ENCODE measurements at regions not wholly inside any gene's neighbourhood (a gene's known extent, or its start where the extent isn't known, plus 50 kb on each side); places are given as distances from the start of the nearest gene placed in this dataset.

- CTCF ChIA-PET, result interaction anchor here (0.7 kb wide), 3 partner anchors 41 to 285 kb away, joined by 3 to 6 read pairs (median 5); no protein-coding TSS in a partner anchor
- Mint-ChIP-seq H3K4me3 (no peak overlapping the region), H3K4me1 (no peaks in the 10 kb centered on the region), H3K27ac (no peak overlapping the region), H3K27me3 (peaks cover 9 to 13% of the 10 kb centered on the region in 2 donors), H3K9me3 (no peaks in the 10 kb centered on the region), H3K36me3 (no peaks in the 10 kb centered on the region)
- Histone ChIP-seq H3K4me3 (ENCODE audit: control insufficient read depth in 1 of 2, extremely low read depth in 1 of 2, low read length in 1 of 2) (no peak overlapping the region), H3K27ac (ENCODE audit: low read length) (no peak overlapping the region), H3K36me3 (ENCODE audit: control insufficient read depth in 2 of 2, extremely low read depth in 1 of 2, insufficient read depth in 1 of 2, low read length in 1 of 2) (no peaks in the 10 kb centered on the region), H3K27me3 (replicated peaks in 1 of 2; ENCODE audit: control insufficient read depth in 2 of 2, extremely low read depth in 1 of 2, insufficient read depth in 2 of 2, low read length in 1 of 2) (no peaks in the 10 kb centered on the region), H3K9me3 (no peaks in the 10 kb centered on the region), H3K4me1 (ENCODE audit: control insufficient read depth in 1 of 2, extremely low read depth in 1 of 2, insufficient read depth in 2 of 2, low read length in 2 of 2) (no peaks in the 10 kb centered on the region)
- POLR2A ChIA-PET, result interaction anchor here in 1 of 2 donors (0.6 kb wide), 1 partner anchor 105 kb away, joined by 4 read pairs; no protein-coding TSS in a partner anchor
- no peak for ATAC-seq (replicated peaks in 1 of 4)
- no CpG with 5 or more reads among the region's 1 CpG for WGBS (ENCODE audit: insufficient coverage)
- DNase-seq, result no peak
Observed at GRCh38 chr1:197850918-197851317, 51.5 kb upstream of the C1orf53 start.

DNA sequence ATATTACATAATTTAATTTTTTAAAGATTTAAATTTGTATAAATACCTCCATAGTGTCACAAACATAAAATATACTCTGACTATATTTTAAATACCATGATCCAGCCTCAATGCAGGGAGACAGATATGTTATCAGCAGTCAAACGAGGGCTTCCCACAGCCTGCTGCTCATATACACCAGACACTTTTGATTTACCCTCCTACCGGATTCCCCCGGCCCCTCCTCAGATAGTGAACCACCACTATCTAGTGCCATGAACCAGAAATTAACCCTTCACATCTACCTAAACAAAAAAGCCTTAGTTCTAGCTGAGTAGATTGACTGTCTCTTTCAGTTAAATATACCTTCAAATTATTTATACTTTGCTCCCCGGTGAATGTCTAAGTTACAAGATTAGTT, 52.4 kb upstream of the C1orf53 start:
- Mint-ChIP-seq H3K36me3 (no peaks in the 10 kb centered on the region), H3K9me3 (no peaks in the 10 kb centered on the region), H3K27ac (no peak overlapping the region), H3K4me3 (no peak overlapping the region), H3K4me1 (no peaks in the 10 kb centered on the region), H3K27me3 (peaks cover 9 to 13% of the 10 kb centered on the region in 2 donors)
- Histone ChIP-seq H3K27ac (ENCODE audit: low read length) (no peak overlapping the region), H3K4me3 (ENCODE audit: control insufficient read depth in 1 of 2, extremely low read depth in 1 of 2, low read length in 1 of 2) (no peak overlapping the region), H3K36me3 (ENCODE audit: control insufficient read depth in 2 of 2, extremely low read depth in 1 of 2, insufficient read depth in 1 of 2, low read length in 1 of 2) (no peaks in the 10 kb centered on the region), H3K27me3 (replicated peaks in 1 of 2; ENCODE audit: control insufficient read depth in 2 of 2, extremely low read depth in 1 of 2, insufficient read depth in 2 of 2, low read length in 1 of 2) (no peaks in the 10 kb centered on the region), H3K9me3 (no peaks in the 10 kb centered on the region), H3K4me1 (ENCODE audit: control insufficient read depth in 1 of 2, extremely low read depth in 1 of 2, insufficient read depth in 2 of 2, low read length in 2 of 2) (no peaks in the 10 kb centered on the region)
- 79% methylated on average over 2 of the region's 4 CpGs for WGBS (ENCODE audit: insufficient coverage)
- DNase-seq (no peak), ATAC-seq (replicated peaks in 1 of 4) (no peak)
- POLR2A ChIA-PET, result no interaction called here
- CTCF ChIA-PET, result interaction anchor here (0.7 kb wide), 3 partner anchors 42 to 284 kb away, joined by 3 to 6 read pairs (median 5); no protein-coding TSS in a partner anchor

DNA sequence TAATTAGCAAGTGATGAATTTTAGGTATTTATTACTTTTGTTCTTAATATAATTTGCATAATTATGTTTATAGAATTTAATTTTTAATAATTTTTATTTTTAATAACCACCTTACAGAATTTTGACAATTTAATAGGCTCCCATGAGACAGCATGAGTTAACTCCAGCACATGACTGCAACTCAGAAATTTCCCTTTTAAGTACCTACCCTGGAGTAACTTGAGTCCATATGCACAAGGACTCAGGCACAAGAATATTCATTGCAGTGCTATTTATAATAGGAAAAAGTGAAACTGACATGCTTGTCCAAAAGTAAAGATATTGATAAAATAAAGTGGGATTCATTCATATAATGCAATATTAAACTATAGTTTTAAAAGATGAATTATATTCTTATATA, 54.1 kb upstream of the C1orf53 start:
- Histone ChIP-seq H3K36me3 (ENCODE audit: control insufficient read depth in 2 of 2, extremely low read depth in 1 of 2, insufficient read depth in 1 of 2, low read length in 1 of 2) (no peaks in the 10 kb centered on the region), H3K27ac (ENCODE audit: low read length) (no peak overlapping the region), H3K4me1 (ENCODE audit: control insufficient read depth in 1 of 2, extremely low read depth in 1 of 2, insufficient read depth in 2 of 2, low read length in 2 of 2) (no peaks in the 10 kb centered on the region), H3K9me3 (no peaks in the 10 kb centered on the region), H3K4me3 (ENCODE audit: control insufficient read depth in 1 of 2, extremely low read depth in 1 of 2, low read length in 1 of 2) (no peak overlapping the region), H3K27me3 (replicated peaks in 1 of 2; ENCODE audit: control insufficient read depth in 2 of 2, extremely low read depth in 1 of 2, insufficient read depth in 2 of 2, low read length in 1 of 2) (no peaks in the 10 kb centered on the region)
- Mint-ChIP-seq H3K9me3 (no peaks in the 10 kb centered on the region), H3K27ac (no peak overlapping the region), H3K36me3 (no peaks in the 10 kb centered on the region), H3K4me1 (no peaks in the 10 kb centered on the region), H3K27me3 (peaks cover 9 to 13% of the 10 kb centered on the region in 2 donors), H3K4me3 (no peak overlapping the region)
- ChIA-PET POLR2A (no interaction called here), CTCF (no interaction called here)
- ATAC-seq (replicated peaks in 1 of 4), result no peak
- DNase-seq, result no peak

GRCh38 chr1:197845886-197846285, 56.5 kb upstream of the C1orf53 start:
- Mint-ChIP-seq H3K27ac (no peak overlapping the region), H3K4me3 (no peak overlapping the region), H3K27me3 (peaks cover 4 to 14% of the 10 kb centered on the region in 2 donors), H3K9me3 (no peaks in the 10 kb centered on the region), H3K4me1 (no peaks in the 10 kb centered on the region), H3K36me3 (no peaks in the 10 kb centered on the region)
- ATAC-seq (replicated peaks in 1 of 4) (no peak), DNase-seq (no peak)
- Histone ChIP-seq H3K4me3 (ENCODE audit: control insufficient read depth in 1 of 2, extremely low read depth in 1 of 2, low read length in 1 of 2) (no peak overlapping the region), H3K27me3 (replicated peaks in 1 of 2; ENCODE audit: control insufficient read depth in 2 of 2, extremely low read depth in 1 of 2, insufficient read depth in 2 of 2, low read length in 1 of 2) (no peaks in the 10 kb centered on the region), H3K36me3 (ENCODE audit: control insufficient read depth in 2 of 2, extremely low read depth in 1 of 2, insufficient read depth in 1 of 2, low read length in 1 of 2) (no peaks in the 10 kb centered on the region), H3K4me1 (ENCODE audit: control insufficient read depth in 1 of 2, extremely low read depth in 1 of 2, insufficient read depth in 2 of 2, low read length in 2 of 2) (no peaks in the 10 kb centered on the region), H3K9me3 (no peaks in the 10 kb centered on the region), H3K27ac (ENCODE audit: low read length) (no peak overlapping the region)
- POLR2A ChIA-PET, result no interaction called here
- WGBS (ENCODE audit: insufficient coverage), result no CpG with 5 or more reads among the region's 1 CpG
- CTCF ChIA-PET, result no interaction called here

- ATAC-seq (replicated peaks in 1 of 4) (no peak), DNase-seq (no peak)
- no peaks in the 10 kb centered on the region for H3K36me3 Mint-ChIP-seq
- no peaks in the 10 kb centered on the region for H3K9me3 ChIP-seq
- H3K27ac Mint-ChIP-seq, result no peak overlapping the region
- H3K36me3 ChIP-seq (ENCODE audit: control insufficient read depth in 2 of 2, extremely low read depth in 1 of 2, insufficient read depth in 1 of 2, low read length in 1 of 2), result no peaks in the 10 kb centered on the region
- H3K4me1 Mint-ChIP-seq, result no peaks in the 10 kb centered on the region
- no peak overlapping the region for H3K27ac ChIP-seq (ENCODE audit: low read length)
- H3K27me3 Mint-ChIP-seq, result peaks cover 0 to 9% of the 10 kb centered on the region in 2 donors
- H3K4me3 ChIP-seq (ENCODE audit: control insufficient read depth in 1 of 2, extremely low read depth in 1 of 2, low read length in 1 of 2), result no peak overlapping the region
- H3K4me1 ChIP-seq (ENCODE audit: control insufficient read depth in 1 of 2, extremely low read depth in 1 of 2, insufficient read depth in 2 of 2, low read length in 2 of 2), result no peaks in the 10 kb centered on the region
- CTCF ChIA-PET, result no interaction called here
- H3K4me3 Mint-ChIP-seq, result no peak overlapping the region
- WGBS (ENCODE audit: insufficient coverage), result no CpG with 5 or more reads among the region's 3 CpGs
- H3K27me3 ChIP-seq (replicated peaks in 1 of 2; ENCODE audit: control insufficient read depth in 2 of 2, extremely low read depth in 1 of 2, insufficient read depth in 2 of 2, low read length in 1 of 2), result no peaks in the 10 kb centered on the region
- POLR2A ChIA-PET, result no interaction called here
- no peaks in the 10 kb centered on the region for H3K9me3 Mint-ChIP-seq
Observed at GRCh38 chr1:197844651-197845050, 57.8 kb upstream of the C1orf53 start.

DNA sequence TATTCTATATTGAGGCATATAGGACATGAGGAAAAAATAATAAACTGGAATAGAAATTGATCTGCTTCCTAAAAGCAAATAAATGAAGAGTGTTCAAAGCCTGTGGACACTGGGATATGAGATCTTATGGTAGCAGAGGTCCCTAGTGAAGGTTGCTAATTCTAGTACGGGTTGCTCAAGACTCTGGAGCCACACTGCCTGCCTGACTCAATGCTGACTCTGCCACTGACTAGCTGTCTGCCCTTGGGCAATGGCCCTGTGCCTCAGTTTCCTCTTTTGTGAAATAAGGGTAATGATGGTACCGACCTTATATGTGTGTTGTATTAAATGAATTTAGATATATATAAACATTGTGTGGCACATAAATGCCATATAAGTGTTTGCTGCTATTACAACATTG, 59.0 kb upstream of the C1orf53 start:
- no peaks in the 10 kb centered on the region for H3K27me3 ChIP-seq (replicated peaks in 1 of 2; ENCODE audit: control insufficient read depth in 2 of 2, extremely low read depth in 1 of 2, insufficient read depth in 2 of 2, low read length in 1 of 2)
- Mint-ChIP-seq H3K4me3 (no peak overlapping the region), H3K4me1 (peaks cover 0 to 3% (median 0%) of the 10 kb centered on the region in 3 donors), H3K36me3 (no peaks in the 10 kb centered on the region), H3K9me3 (no peaks in the 10 kb centered on the region), H3K27ac (no peak overlapping the region), H3K27me3 (peaks cover 0 to 9% of the 10 kb centered on the region in 2 donors)
- no peak overlapping the region for H3K27ac ChIP-seq (ENCODE audit: low read length)
- H3K4me1 ChIP-seq (ENCODE audit: control insufficient read depth in 1 of 2, extremely low read depth in 1 of 2, insufficient read depth in 2 of 2, low read length in 2 of 2), result no peaks in the 10 kb centered on the region
- H3K36me3 ChIP-seq (ENCODE audit: control insufficient read depth in 2 of 2, extremely low read depth in 1 of 2, insufficient read depth in 1 of 2, low read length in 1 of 2), result no peaks in the 10 kb centered on the region
- ATAC-seq (replicated peaks in 1 of 4) (no peak), DNase-seq (no peak)
- POLR2A ChIA-PET, result no interaction called here
- CTCF ChIA-PET, result no interaction called here
- 100% methylated on average over 2 of the region's 2 CpGs for WGBS (ENCODE audit: insufficient coverage)
- H3K9me3 ChIP-seq, result no peaks in the 10 kb centered on the region
- no peak overlapping the region for H3K4me3 ChIP-seq (ENCODE audit: control insufficient read depth in 1 of 2, extremely low read depth in 1 of 2, low read length in 1 of 2)

DNA sequence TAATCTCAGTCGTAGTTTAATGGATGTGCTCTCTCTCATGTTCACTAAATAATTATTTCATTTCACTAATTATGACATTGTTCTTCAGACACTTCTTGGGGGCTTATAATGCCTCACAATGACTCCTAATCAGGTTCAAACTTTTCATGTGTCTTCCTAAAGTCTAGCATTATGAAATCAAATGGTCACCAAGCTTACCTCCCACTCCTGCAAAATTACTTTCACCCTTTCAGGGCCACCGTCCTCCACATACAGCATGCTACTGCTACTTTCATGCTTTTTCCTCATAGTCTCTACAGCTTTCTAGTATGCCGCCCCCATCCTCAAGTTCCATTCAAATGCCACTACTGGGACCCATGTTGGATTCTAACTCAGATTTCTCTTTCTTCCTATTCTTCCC, 59.8 kb upstream of the C1orf53 start:
- Mint-ChIP-seq H3K27ac (no peak overlapping the region), H3K4me1 (peaks cover 0 to 3% (median 0%) of the 10 kb centered on the region in 3 donors), H3K36me3 (no peaks in the 10 kb centered on the region), H3K9me3 (no peaks in the 10 kb centered on the region), H3K27me3 (peaks cover 0 to 9% of the 10 kb centered on the region in 2 donors), H3K4me3 (no peak overlapping the region)
- no peak overlapping the region for H3K4me3 ChIP-seq (ENCODE audit: control insufficient read depth in 1 of 2, extremely low read depth in 1 of 2, low read length in 1 of 2)
- no peaks in the 10 kb centered on the region for H3K27me3 ChIP-seq (replicated peaks in 1 of 2; ENCODE audit: control insufficient read depth in 2 of 2, extremely low read depth in 1 of 2, insufficient read depth in 2 of 2, low read length in 1 of 2)
- H3K9me3 ChIP-seq, result no peaks in the 10 kb centered on the region
- no peaks in the 10 kb centered on the region for H3K4me1 ChIP-seq (ENCODE audit: control insufficient read depth in 1 of 2, extremely low read depth in 1 of 2, insufficient read depth in 2 of 2, low read length in 2 of 2)
- ATAC-seq (replicated peaks in 1 of 4) (no peak), DNase-seq (no peak)
- WGBS (ENCODE audit: insufficient coverage), result 87% methylated on average over 3 of the region's 3 CpGs
- no peak overlapping the region for H3K27ac ChIP-seq (ENCODE audit: low read length)
- ChIA-PET CTCF (no interaction called here), POLR2A (no interaction called here)
- no peaks in the 10 kb centered on the region for H3K36me3 ChIP-seq (ENCODE audit: control insufficient read depth in 2 of 2, extremely low read depth in 1 of 2, insufficient read depth in 1 of 2, low read length in 1 of 2)
